GM19467 (cell line): ENCODE measurements at regions not wholly inside any gene's neighbourhood (a gene's known extent, or its start where the extent isn't known, plus 50 kb on each side); places are given as distances from the start of the nearest gene placed in this dataset.

Source experiments
- ATAC-seq: cut with Tn5 transposase; IDR thresholded peaks from one replicate; pipeline ENCODE4 v1.9.1; 2021; ENCODE audit warnings: mild to moderate bottlenecking, moderate library complexity; ENCODE audit not compliant: unreplicated experiment

- ATAC-seq: no peak
Measured at GRCh38 chr2:128467321-128467969, 148.8 kb upstream of the HS6ST1 start.

GRCh38 chr2:128468186-128468920 is 149.7 kb upstream of the HS6ST1 start:
- ATAC-seq: no peak

- no peak for ATAC-seq
Measured at GRCh38 chr2:128469203-128469602, 150.5 kb upstream of the HS6ST1 start.

GRCh38 chr2:128469875-128470274 is 151.2 kb upstream of the HS6ST1 start:
- ATAC-seq: no peak

- peak; percentile 28 for ATAC-seq
Measured at GRCh38 chr2:128472789-128473174, 154.1 kb upstream of the HS6ST1 start.

- peak; percentile 50 for ATAC-seq
Measured at GRCh38 chr2:128473175-128474035, 154.7 kb upstream of the HS6ST1 start.

- ATAC-seq: no peak
Measured at GRCh38 chr2:128474036-128474955, 155.6 kb upstream of the HS6ST1 start.

- ATAC-seq: no peak
Measured at GRCh38 chr2:128474962-128475361, 156.3 kb upstream of the HS6ST1 start.

GRCh38 chr2:128475427-128476211 is 157.0 kb upstream of the HS6ST1 start:
- no peak for ATAC-seq

- ATAC-seq: no peak
Measured at GRCh38 chr2:128477026-128477820, 158.6 kb upstream of the HS6ST1 start.

GRCh38 chr2:128477891-128478290 is 159.2 kb upstream of the HS6ST1 start:
- ATAC-seq: no peak

GRCh38 chr2:128485761-128486639 is 167.3 kb upstream of the HS6ST1 start:
- ATAC-seq: no peak

- no peak for ATAC-seq
Measured at GRCh38 chr2:128486640-128487375, 168.1 kb upstream of the HS6ST1 start.

- ATAC-seq: no peak
Measured at GRCh38 chr2:128487650-128488387, 169.2 kb upstream of the HS6ST1 start.

GRCh38 chr2:128488434-128488833 is 169.8 kb upstream of the HS6ST1 start:
- no peak for ATAC-seq

- no peak for ATAC-seq
Measured at GRCh38 chr2:128489526-128490273, 171.0 kb upstream of the HS6ST1 start.
